Inflammatory macrophage (primary cell): ENCODE measurements at regions not wholly inside any gene's neighbourhood (a gene's known extent, or its start where the extent isn't known, plus 50 kb on each side); places are given as distances from the start of the nearest gene placed in this dataset.
"Not testable (repeated sequence)": the region's sequence is repeated elsewhere in the genome, so short reads cannot be mapped to it uniquely, and the experiment has no call there.

Experiments used
- DNase-seq, 2 donors: peaks; one replicate each; pipeline ENCODE4 v3.0.0-alpha.2; 2020 to 2022

DNA sequence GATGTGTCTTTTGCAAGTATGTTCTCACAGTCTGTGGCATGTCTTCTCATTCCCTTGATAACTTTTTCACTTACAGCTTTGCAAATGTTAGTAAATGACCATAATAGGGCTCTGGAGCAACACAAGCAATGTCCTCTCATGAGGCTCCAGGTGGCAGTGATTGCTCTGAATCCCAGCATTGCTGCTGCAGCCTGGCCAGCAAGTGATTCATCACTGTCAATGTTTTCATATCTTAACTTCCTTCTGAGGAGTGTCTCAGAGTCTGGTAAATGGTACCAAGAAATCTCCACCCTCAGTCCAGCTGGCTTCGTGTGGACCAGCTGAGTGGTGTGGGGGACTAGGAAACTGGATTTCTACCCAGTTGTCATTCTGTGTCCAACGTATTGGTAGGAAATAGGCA is 139.6 kb downstream of the MYLK4 start:
- DNase-seq = no peak

DNA sequence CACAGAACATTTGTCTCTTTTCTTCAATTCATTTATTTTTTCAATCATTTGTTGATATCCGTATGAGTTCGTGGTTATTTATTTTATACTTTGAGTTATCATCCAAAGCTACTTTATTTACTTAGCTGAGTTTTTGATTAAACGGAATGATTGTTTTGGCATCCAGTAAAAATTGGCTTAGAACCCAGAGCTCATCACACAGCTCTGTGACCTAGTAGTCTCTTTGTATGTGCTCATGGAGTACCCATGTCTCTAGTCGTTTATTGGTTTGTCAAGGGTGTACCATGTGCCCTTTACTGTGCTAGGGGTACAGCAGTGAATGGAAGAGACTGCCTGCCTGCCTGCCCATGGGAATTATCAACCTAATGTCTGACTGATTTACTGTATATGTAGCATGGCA is 142.2 kb downstream of the MYLK4 start:
- DNase-seq = no peak

GRCh38 chr6:2600363-2600762 is 150.4 kb downstream of the MYLK4 start:
- no peak for DNase-seq

DNA sequence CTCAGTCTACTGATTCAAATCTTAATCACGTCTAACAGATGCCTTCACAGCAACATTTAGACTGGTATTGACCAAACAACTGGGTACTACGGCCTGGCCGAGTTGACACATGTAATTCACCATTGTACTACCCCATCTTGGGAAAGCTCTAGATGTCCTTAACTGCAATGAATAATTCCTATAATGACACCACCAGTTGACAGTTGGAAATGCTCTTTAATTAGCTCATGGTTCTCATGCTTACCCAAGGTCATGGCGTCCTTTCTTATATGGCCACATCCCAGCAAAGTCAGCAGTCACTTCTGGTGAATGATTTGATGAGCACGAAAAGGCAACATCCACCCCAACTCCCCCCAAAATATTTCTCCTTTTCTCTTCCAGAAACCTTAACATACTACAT is 150.9 kb downstream of the MYLK4 start:
- no peak for DNase-seq

- no peak for DNase-seq
Measured at GRCh38 chr6:2598867-2599266, 151.9 kb downstream of the MYLK4 start.

- DNase-seq = no peak
Measured at GRCh38 chr6:2597991-2598390, 152.7 kb downstream of the MYLK4 start.

DNA sequence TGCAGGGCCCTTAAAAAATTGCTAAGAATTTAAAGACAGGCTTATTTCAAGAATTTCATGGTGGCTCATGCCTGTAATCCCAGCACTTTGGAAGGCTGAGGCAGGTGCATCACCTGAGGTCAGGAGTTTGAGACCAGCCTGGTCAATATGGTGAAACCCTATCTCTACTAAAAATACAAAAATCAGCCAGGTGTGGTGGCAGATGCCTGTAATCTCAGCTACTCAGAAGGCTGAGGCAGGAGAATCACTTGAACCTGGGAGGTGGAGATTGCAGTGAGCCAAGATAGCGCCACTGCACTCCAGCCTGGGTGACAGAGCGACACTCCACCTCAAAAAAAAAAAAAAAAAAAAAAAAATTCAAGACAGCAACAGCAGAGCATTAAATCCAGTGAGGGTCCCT is 153.3 kb downstream of the MYLK4 start:
- DNase-seq = not testable (repeated sequence)

DNA sequence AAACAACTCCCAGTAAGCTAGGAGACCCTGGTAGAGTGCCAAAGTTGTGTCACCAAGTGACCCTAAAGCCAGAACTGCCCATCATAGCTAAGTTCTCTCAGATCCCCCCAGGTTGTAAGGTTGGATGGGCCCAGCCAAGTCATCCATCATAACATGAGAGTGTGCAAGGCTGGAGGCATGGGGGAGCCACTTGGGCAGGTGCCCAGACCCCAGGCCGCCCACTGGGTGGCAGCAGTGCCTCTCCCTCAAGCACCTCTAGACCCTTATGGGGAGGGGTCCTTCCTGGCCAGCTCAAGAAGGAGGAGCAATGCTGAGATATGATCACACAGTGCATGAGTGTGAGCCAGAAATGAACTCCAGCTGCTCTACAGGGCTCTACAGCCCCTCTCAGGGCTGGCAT is 154.5 kb downstream of the MYLK4 start:
- no peak for DNase-seq

GRCh38 chr6:2594868-2595267 is 155.9 kb downstream of the MYLK4 start:
- no peak for DNase-seq

DNA sequence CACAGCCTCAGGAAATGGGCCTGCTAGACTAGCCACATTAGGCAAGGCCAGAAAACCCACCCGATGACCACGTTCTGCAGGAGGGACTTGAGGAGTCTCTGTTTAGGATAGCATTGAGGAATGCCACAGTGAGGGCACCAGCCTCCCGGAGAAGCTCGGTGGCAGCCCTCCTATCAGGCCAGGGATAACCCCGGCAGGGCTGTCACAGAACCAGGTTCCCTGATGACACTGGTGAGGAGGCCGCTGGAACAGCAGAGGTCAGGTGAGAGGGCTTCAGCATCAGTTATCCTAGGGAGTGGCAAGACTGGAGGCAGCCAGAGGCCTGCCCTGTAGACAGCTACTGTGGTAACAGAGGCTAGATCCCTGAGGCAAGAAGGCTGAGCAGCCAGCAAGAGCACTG is 157.6 kb downstream of the MYLK4 start:
- no peak for DNase-seq

DNA sequence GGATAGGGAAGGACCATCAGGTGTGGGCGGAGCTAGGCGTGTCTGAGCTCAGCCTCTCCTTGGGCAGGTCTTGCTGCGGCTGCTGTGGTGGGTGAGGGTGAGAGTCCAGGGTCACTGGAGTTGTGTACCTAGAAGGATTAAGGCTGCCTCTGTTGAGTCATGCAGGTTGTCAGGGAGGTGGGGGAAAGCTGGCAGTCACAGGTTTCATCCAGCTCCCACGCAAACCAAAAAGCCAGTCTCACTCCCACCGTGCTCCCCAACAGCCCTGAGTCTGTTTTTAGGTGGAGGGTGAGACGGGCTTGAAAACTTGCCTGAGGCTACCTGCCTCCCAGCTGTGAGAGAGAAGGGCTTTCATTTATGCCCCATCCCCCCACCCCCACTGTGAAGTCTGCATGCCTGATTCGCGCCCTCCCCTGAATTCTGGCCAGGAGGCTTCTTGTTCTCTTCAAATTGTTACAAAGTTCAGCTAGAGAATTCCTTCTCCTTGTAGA is 161.5 kb downstream of the MYLK4 start:
- DNase-seq = no peak

GRCh38 chr6:2583459-2583858 is 167.3 kb downstream of the MYLK4 start:
- no peak for DNase-seq

DNA sequence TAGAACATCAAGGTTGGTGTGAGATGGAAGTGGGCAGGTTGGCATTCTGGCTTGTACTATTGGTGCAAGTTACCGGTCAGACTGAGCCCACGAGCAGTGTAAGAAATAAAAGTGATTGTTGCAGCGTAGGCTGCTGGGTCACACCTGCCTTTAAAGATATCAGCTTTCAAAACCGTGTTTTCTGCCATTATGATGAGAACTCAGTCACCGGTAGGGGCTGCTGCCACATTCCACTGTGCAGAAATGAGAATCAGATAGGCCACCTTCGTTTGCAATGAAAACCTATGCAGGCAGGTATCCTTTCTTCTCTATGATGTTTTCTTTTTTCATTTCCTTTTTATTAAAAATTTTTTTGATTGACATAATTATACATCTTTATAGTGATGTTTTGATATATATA is 168.5 kb downstream of the MYLK4 start:
- DNase-seq = no peak

DNA sequence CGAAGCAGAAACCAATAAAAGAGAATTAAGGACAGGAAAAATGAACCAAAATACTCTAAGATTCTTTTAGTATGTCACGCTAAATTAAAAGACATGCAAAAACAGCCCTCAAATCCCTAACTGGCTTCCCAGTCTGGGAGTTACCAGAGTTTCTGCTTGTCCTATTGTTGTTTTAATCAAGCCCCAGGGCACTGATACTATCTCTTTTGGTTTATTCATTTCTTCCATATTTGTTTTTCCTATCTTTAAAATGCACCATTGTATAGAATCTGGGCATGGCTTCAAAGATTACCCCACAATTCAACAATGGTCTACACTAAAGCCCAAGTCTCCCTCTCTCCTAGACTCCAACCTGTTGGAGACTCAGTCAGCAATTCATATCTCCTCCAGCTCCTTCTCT is 169.1 kb downstream of the MYLK4 start:
- no peak for DNase-seq

DNA sequence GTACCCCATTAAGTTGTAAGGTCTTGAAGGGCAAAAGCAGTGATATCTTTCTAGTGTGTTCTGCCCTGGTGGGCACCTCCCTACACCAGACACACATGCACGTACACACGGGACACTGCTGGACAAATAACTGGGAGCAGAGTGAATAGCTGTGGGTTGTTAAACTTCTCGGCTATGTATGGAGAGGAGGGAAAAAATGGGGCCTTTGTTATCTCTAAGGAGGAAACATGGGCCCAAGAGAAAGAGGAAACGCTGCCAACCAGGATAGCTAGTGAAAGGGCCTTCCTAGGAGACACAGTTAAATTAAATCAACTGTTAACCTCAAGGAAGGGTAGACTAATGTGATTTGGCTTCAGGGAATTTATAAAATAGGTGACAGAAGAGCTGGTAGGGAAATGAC is 169.7 kb downstream of the MYLK4 start:
- DNase-seq = no peak

GRCh38 chr6:2579804-2580570 is 170.7 kb downstream of the MYLK4 start:
- DNase-seq = peak in 1 of 2 donors; percentile 11

GRCh38 chr6:2579241-2579761 is 171.4 kb downstream of the MYLK4 start:
- no peak for DNase-seq

GRCh38 chr6:2578767-2579166 is 172.0 kb downstream of the MYLK4 start:
- DNase-seq = no peak

DNA sequence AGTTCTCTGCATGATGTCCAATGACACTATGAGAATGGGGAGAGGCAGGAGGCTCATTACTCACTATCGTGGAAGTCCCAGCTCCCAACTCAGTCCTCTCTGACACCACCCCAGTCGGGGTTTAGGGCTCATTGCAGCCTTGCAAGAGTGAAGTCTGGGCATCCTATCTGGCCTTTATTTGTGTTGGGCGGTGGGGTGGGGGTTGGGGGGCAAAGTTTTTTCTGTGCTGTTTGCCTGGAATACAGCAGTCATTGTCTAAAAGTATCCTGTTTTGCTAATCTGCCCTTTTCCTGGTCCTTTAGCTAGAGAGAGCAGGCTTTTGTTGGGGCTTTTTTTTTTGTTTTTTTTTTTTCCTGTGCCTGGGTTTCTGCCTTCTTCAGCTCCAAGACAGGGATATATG is 174.2 kb downstream of the MYLK4 start:
- DNase-seq = no peak

DNA sequence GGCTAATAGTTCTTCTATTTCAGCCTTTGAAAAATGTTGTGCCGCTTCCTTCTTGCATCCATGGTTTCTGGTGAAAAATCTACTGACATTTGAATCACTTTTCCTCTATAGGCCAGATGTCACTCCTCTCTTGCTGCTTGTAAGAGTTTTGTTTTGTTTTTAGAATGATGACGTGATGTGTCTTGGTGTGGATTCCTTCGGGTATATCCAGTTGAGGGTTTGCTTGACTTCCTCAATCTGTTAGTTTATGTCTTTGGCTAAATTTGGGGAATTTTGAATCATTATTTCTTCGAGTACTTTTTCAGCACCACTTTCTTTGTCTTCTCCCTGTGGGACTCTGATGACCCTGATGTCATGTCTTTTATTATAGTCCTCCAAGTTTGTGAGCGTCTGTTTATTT is 175.5 kb downstream of the MYLK4 start:
- no peak for DNase-seq

DNA sequence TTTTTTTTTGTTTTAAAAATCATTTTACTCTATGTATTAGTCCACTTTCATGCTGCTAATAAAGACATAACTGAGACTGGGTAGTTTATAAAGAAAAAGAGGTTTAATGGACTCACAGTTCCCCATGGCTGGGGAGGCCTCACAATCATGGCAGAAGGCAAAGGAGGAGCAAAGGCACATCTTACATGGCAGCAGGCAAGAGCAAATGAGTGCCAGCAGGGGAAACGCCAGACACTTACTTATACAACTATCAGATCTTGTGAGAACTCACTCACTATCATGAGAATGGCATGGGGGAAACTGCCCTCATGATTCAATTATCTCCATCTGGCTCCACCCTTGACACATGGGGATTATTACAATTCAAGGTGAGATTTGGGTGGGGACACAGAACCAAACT is 181.3 kb downstream of the MYLK4 start:
- not testable (repeated sequence) for DNase-seq

- DNase-seq = no peak
Measured at GRCh38 chr6:2566048-2566447, 184.7 kb downstream of the MYLK4 start.

DNA sequence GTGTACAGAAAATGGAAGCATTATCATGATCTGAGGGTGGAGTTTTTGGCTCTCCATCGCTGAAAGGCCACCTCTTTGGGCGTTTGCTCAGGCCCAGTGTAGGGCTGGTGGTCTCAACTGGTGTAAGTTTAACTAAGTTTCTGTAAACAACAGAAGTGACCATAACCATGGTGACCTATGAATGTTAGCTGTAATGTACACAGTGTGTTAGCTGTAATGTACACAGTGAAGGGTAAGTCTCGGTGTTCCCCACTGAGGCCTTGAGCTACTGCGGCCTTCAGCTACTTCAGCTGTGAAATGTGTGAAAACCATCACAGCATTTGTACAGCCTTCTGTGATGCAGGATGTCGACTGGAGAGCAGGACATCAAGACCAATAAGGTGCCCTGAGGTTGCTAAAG is 185.2 kb downstream of the MYLK4 start:
- no peak for DNase-seq

- DNase-seq = no peak
Measured at GRCh38 chr6:2563635-2564034, 187.1 kb downstream of the MYLK4 start.
